IMR-90 (cell line): ENCODE measurements at regions not wholly inside any gene's neighbourhood (a gene's known extent, or its start where the extent isn't known, plus 50 kb on each side); places are given as distances from the start of the nearest gene placed in this dataset.

Source experiments
- CTCF ChIP-seq: conservative IDR thresholded peaks from 2 replicates; pipeline ENCODE4 v1.5.1; 2012; ENCODE audit warnings: mild to moderate bottlenecking, low read depth, low read length, improper control_type of control experiment
- MAZ ChIP-seq: IDR thresholded peaks from 2 replicates; pipeline ENCODE4 v1.6.1; 2012; ENCODE audit warnings: low read depth, mild to moderate bottlenecking, low read length, improper control_type of control experiment, moderate library complexity, borderline replicate concordance
- POLR2A ChIP-seq: IDR thresholded peaks from 2 replicates; pipeline ENCODE4 v1.6.1; 2012; ENCODE audit warnings: mild to moderate bottlenecking, low read depth, low read length
- RAD21 ChIP-seq: IDR thresholded peaks from 2 replicates; pipeline ENCODE4 v1.6.1; 2012; ENCODE audit warnings: low read length, improper control_type of control experiment
- RCOR1 ChIP-seq: IDR thresholded peaks from 2 replicates; pipeline ENCODE4 v1.6.1; 2012; ENCODE audit warnings: mild to moderate bottlenecking, low read length, improper control_type of control experiment; ENCODE audit not compliant: insufficient replicate concordance
- RFX5 ChIP-seq: IDR thresholded peaks from 2 replicates; pipeline ENCODE4 v1.8.0; 2012; ENCODE audit warnings: low read depth, mild to moderate bottlenecking, low read length, moderate library complexity
- USF2 ChIP-seq: fragments of 150-350 bp; IDR thresholded peaks from 2 replicates; pipeline ENCODE4 v1.6.1; 2017; ENCODE audit warnings: mild to moderate bottlenecking, antibody characterized with exemption, low read length, low read depth

- TF ChIP-seq POLR2A (no peak), RAD21 (no peak), RCOR1 (no peak), CTCF (no peak), MAZ (no peak), RFX5 (no peak), USF2 (no peak)
Measured at GRCh38 chr10:4326647-4327046, 499.4 kb upstream of the AKR1E2 start.
